ENCODE measurements at regions not wholly inside any gene's neighbourhood (a gene's known extent, or its start where the extent isn't known, plus 50 kb on each side); places are given as distances from the start of the nearest gene placed in this dataset.

GRCh38 chr12:13383379-13383778 lies 186.9 kb downstream of the EMP1 start:
- DNase-seq, result no peak
- ChIA-PET CTCF (no interaction called here), POLR2A (no interaction called here)
- H3K4me3 Mint-ChIP-seq, result no peak overlapping the region
- H3K36me3 Mint-ChIP-seq, result no peaks in the 10 kb centered on the region
- no peaks in the 10 kb centered on the region for H3K4me1 Mint-ChIP-seq (ENCODE audit: low read depth)
- H3K27me3 Mint-ChIP-seq, result peaks cover 2% of the 10 kb centered on the region
- H3K9me3 Mint-ChIP-seq, result no peaks in the 10 kb centered on the region
- no peak overlapping the region for H3K27ac Mint-ChIP-seq
- intact Hi-C loops (cut with micrococcal nuclease), result no loop called here

GRCh38 chr12:13380297-13380696 lies 183.8 kb downstream of the EMP1 start:
- no peaks in the 10 kb centered on the region for H3K4me1 Mint-ChIP-seq (ENCODE audit: low read depth)
- no peak overlapping the region for H3K4me3 Mint-ChIP-seq
- ChIA-PET CTCF (interaction anchor here (0.6 kb wide), 1 partner anchor 803 kb away, joined by 3 read pairs; no protein-coding TSS in a partner anchor), POLR2A (no interaction called here)
- H3K27ac Mint-ChIP-seq, result no peak overlapping the region
- DNase-seq, result no peak
- H3K9me3 Mint-ChIP-seq, result no peaks in the 10 kb centered on the region
- intact Hi-C loops (cut with micrococcal nuclease), result no loop called here
- H3K27me3 Mint-ChIP-seq, result peaks cover 2% of the 10 kb centered on the region
- no peaks in the 10 kb centered on the region for H3K36me3 Mint-ChIP-seq

GRCh38 chr12:13379531-13380188 lies 183.1 kb downstream of the EMP1 start:
- Mint-ChIP-seq H3K4me3 (no peak overlapping the region), H3K4me1 (ENCODE audit: low read depth) (no peaks in the 10 kb centered on the region), H3K9me3 (no peaks in the 10 kb centered on the region), H3K27me3 (peaks cover 2% of the 10 kb centered on the region), H3K36me3 (no peaks in the 10 kb centered on the region), H3K27ac (no peak overlapping the region)
- intact Hi-C loops (cut with micrococcal nuclease), result no loop called here
- ChIA-PET CTCF (interaction anchor here (0.6 kb wide), 1 partner anchor 804 kb away, joined by 3 read pairs; no protein-coding TSS in a partner anchor), POLR2A (no interaction called here)
- no peak for DNase-seq

GRCh38 chr12:13377698-13378097 lies 181.2 kb downstream of the EMP1 start:
- CTCF ChIA-PET, result no interaction called here

GRCh38 chr12:13376610-13377373 lies 180.3 kb downstream of the EMP1 start:
- H3K4me3 Mint-ChIP-seq, result no peak overlapping the region
- CTCF ChIA-PET, result no interaction called here
- POLR2A ChIA-PET, result interaction anchor here (0.6 kb wide), 1 partner anchor 681 kb away, joined by 3 read pairs; no protein-coding TSS in a partner anchor
- no peaks in the 10 kb centered on the region for H3K36me3 Mint-ChIP-seq
- no peaks in the 10 kb centered on the region for H3K27me3 Mint-ChIP-seq
- H3K9me3 Mint-ChIP-seq, result no peaks in the 10 kb centered on the region
- H3K4me1 Mint-ChIP-seq (ENCODE audit: low read depth), result no peaks in the 10 kb centered on the region
- no peak for DNase-seq
- no peak overlapping the region for H3K27ac Mint-ChIP-seq
- intact Hi-C loops (cut with micrococcal nuclease), result no loop called here

More at GRCh38 chr12:13377698-13378097, 181.2 kb downstream of the EMP1 start:
- Mint-ChIP-seq H3K4me3 (no peak overlapping the region), H3K9me3 (no peaks in the 10 kb centered on the region), H3K27me3 (peaks cover 2% of the 10 kb centered on the region), H3K4me1 (ENCODE audit: low read depth) (no peaks in the 10 kb centered on the region), H3K27ac (no peak overlapping the region), H3K36me3 (no peaks in the 10 kb centered on the region)
- POLR2A ChIA-PET, result no interaction called here
- no peak for DNase-seq
- intact Hi-C loops (cut with micrococcal nuclease), result no loop called here

- Mint-ChIP-seq H3K36me3 (no peaks in the 10 kb centered on the region), H3K27me3 (peaks cover under 1% of the 10 kb centered on the region), H3K27ac (no peak overlapping the region), H3K4me1 (ENCODE audit: low read depth) (no peaks in the 10 kb centered on the region), H3K9me3 (no peaks in the 10 kb centered on the region), H3K4me3 (no peak overlapping the region)
- CTCF ChIA-PET, result no interaction called here
- POLR2A ChIA-PET, result no interaction called here
- DNase-seq, result no peak
- intact Hi-C loops (cut with micrococcal nuclease), result no loop called here
Measured at GRCh38 chr12:13375583-13376345, 179.2 kb downstream of the EMP1 start.

- intact Hi-C loops (cut with micrococcal nuclease), result no loop called here
- no peak overlapping the region for H3K27ac Mint-ChIP-seq
- ChIA-PET POLR2A (no interaction called here), CTCF (interaction anchor here (1.2 kb wide), 1 partner anchor 14 kb away, joined by 3 read pairs; no protein-coding TSS in a partner anchor)
- no peak for DNase-seq
- H3K9me3 Mint-ChIP-seq, result no peaks in the 10 kb centered on the region
- peaks cover 2% of the 10 kb centered on the region for H3K27me3 Mint-ChIP-seq
- no peaks in the 10 kb centered on the region for H3K4me1 Mint-ChIP-seq (ENCODE audit: low read depth)
- H3K36me3 Mint-ChIP-seq, result no peaks in the 10 kb centered on the region
- H3K4me3 Mint-ChIP-seq, result no peak overlapping the region
Measured at GRCh38 chr12:13374793-13375192, 178.3 kb downstream of the EMP1 start.

- Mint-ChIP-seq H3K9me3 (no peaks in the 10 kb centered on the region), H3K27me3 (peaks cover 2% of the 10 kb centered on the region), H3K36me3 (no peaks in the 10 kb centered on the region), H3K27ac (no peak overlapping the region), H3K4me3 (no peak overlapping the region), H3K4me1 (ENCODE audit: low read depth) (no peaks in the 10 kb centered on the region)
- CTCF ChIA-PET, result interaction anchor here (1.2 kb wide), 1 partner anchor 14 kb away, joined by 3 read pairs; no protein-coding TSS in a partner anchor
- intact Hi-C loops (cut with micrococcal nuclease), result no loop called here
- no peak for DNase-seq
- POLR2A ChIA-PET, result no interaction called here
Measured at GRCh38 chr12:13373803-13374202, 177.3 kb downstream of the EMP1 start.

GRCh38 chr12:13373131-13373530 lies 176.6 kb downstream of the EMP1 start:
- Mint-ChIP-seq H3K4me3 (no peak overlapping the region), H3K36me3 (no peaks in the 10 kb centered on the region), H3K4me1 (ENCODE audit: low read depth) (no peaks in the 10 kb centered on the region), H3K27me3 (peaks cover 2% of the 10 kb centered on the region), H3K9me3 (no peaks in the 10 kb centered on the region), H3K27ac (no peak overlapping the region)
- intact Hi-C loops (cut with micrococcal nuclease), result no loop called here
- CTCF ChIA-PET, result interaction anchor here (0.5 to 2.8 kb wide), 3 partner anchors 11 to 794 kb away, joined by 3 to 20 read pairs (median 5); no protein-coding TSS in a partner anchor
- no peak for DNase-seq
- POLR2A ChIA-PET, result no interaction called here

- H3K27me3 Mint-ChIP-seq, result peaks cover 2% of the 10 kb centered on the region
- DNase-seq, result no peak
- H3K4me1 Mint-ChIP-seq (ENCODE audit: low read depth), result no peaks in the 10 kb centered on the region
- ChIA-PET CTCF (interaction anchor here (0.8 to 2.8 kb wide), 4 partner anchors 10 to 795 kb away, joined by 3 to 20 read pairs (median 4); no protein-coding TSS in a partner anchor), POLR2A (no interaction called here)
- H3K36me3 Mint-ChIP-seq, result no peaks in the 10 kb centered on the region
- H3K27ac Mint-ChIP-seq, result no peak overlapping the region
- H3K4me3 Mint-ChIP-seq, result no peak overlapping the region
- H3K9me3 Mint-ChIP-seq, result no peaks in the 10 kb centered on the region
- intact Hi-C loops (cut with micrococcal nuclease), result no loop called here
Measured at GRCh38 chr12:13372386-13372785, 175.9 kb downstream of the EMP1 start.

GRCh38 chr12:13371797-13372196 lies 175.3 kb downstream of the EMP1 start:
- Mint-ChIP-seq H3K9me3 (no peaks in the 10 kb centered on the region), H3K36me3 (no peaks in the 10 kb centered on the region), H3K4me1 (ENCODE audit: low read depth) (no peaks in the 10 kb centered on the region), H3K4me3 (no peak overlapping the region), H3K27ac (no peak overlapping the region), H3K27me3 (peaks cover 2% of the 10 kb centered on the region)
- no peak for DNase-seq
- intact Hi-C loops (cut with micrococcal nuclease), result no loop called here
- ChIA-PET POLR2A (no interaction called here), CTCF (interaction anchor here (0.5 to 2.8 kb wide), 5 partner anchors 10 to 796 kb away, joined by 3 to 20 read pairs (median 3); no protein-coding TSS in a partner anchor)

GRCh38 chr12:13371367-13371766 lies 174.8 kb downstream of the EMP1 start:
- H3K4me1 Mint-ChIP-seq (ENCODE audit: low read depth), result no peaks in the 10 kb centered on the region
- peaks cover 2% of the 10 kb centered on the region for H3K27me3 Mint-ChIP-seq
- no peaks in the 10 kb centered on the region for H3K36me3 Mint-ChIP-seq
- intact Hi-C loops (cut with micrococcal nuclease), result no loop called here
- no peaks in the 10 kb centered on the region for H3K9me3 Mint-ChIP-seq
- ChIA-PET POLR2A (no interaction called here), CTCF (interaction anchor here (0.5 to 2.8 kb wide), 3 partner anchors 9 to 159 kb away, joined by 3 to 20 read pairs (median 4); no protein-coding TSS in a partner anchor)
- no peak overlapping the region for H3K27ac Mint-ChIP-seq
- no peak for DNase-seq
- H3K4me3 Mint-ChIP-seq, result no peak overlapping the region

Data from activated CD4-positive, alpha-beta memory T cell treated with anti-CD3 and anti-CD28 coated beads for 36 hours (primary cell).